Neutrophil (primary cell): ENCODE measurements at regions not wholly inside any gene's neighbourhood (a gene's known extent, or its start where the extent isn't known, plus 50 kb on each side); places are given as distances from the start of the nearest gene placed in this dataset.

Source experiments
- H3K27ac ChIP-seq: fragments of 200-600 bp; sonication (generic); 2 replicates; pipeline ENCODE4 v1.5.1; 2016; ENCODE audit warnings: mild to moderate bottlenecking, moderate library complexity
- H3K27me3 ChIP-seq: fragments of 200-600 bp; sonication (generic); 2 replicates; pipeline ENCODE4 v1.6.0; 2016; ENCODE audit warnings: mild to moderate bottlenecking
- H3K36me3 ChIP-seq: fragments of 200-600 bp; sonication (generic); 2 replicates; pipeline ENCODE4 v1.5.1; 2017
- H3K4me1 ChIP-seq, 2 experiments: fragments of 200-600 bp in 1 of 2; sonication (generic) in 1 of 2; 1 replicate in 1 of 2; 2 replicates in 1 of 2; pipeline versions ENCODE4 v1.5.1 to v1.6.1; 2013 to 2016; ENCODE audit warnings: low read depth in 1 of 2, low read length in 1 of 2, mild to moderate bottlenecking in 1 of 2, moderate library complexity in 1 of 2; ENCODE audit not compliant: control insufficient read depth in 1 of 2, insufficient read depth in 1 of 2
- H3K4me3 ChIP-seq, 2 experiments: fragments of 200-600 bp in 1 of 2; sonication (generic) in 1 of 2; 1 replicate in 1 of 2; 2 replicates in 1 of 2; pipeline ENCODE4 v1.5.1; 2013 to 2016; ENCODE audit warnings: low read depth in 1 of 2, low read length in 1 of 2, mild to moderate bottlenecking in 1 of 2, moderate library complexity in 1 of 2
- H3K9me3 ChIP-seq: fragments of 200-600 bp; sonication (generic); 2 replicates; pipeline ENCODE4 v1.5.1; 2016
- TF ChIP-seq, protein P1 (sequence below): fragments of 200-600 bp; sonication (generic); IDR thresholded peaks from 2 replicates; pipeline ENCODE4 v1.5.1; 2016; ENCODE audit warnings: antibody characterized with exemption

DNA sequence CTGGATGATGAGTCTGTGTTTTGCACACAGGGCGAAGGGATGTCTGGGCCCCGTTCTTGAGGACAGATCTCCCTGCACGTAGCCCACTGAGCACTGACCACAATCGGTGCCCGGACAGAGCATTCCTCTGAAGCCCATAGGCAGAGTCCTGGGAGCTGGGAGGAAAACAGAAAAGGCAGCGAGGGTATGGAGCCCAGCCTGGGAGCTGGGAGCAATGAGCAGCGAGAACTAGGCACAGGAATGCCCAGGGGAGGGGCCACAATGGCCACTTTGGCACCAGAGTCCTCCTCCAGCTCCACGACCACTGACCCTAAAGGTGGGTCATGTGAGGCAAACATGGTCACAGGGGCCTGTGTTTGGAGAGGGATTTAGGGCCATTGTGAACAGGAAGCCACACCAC is 333.9 kb downstream of the EIPR1 start:
- Histone ChIP-seq H3K4me3 (no peak overlapping the region), H3K27me3 (no peaks in the 10 kb centered on the region), H3K27ac (no peak overlapping the region), H3K36me3 (no peaks in the 10 kb centered on the region), H3K9me3 (no peaks in the 10 kb centered on the region), H3K4me1 (no peaks in the 10 kb centered on the region)
- TF ChIP-seq, protein P1, sequence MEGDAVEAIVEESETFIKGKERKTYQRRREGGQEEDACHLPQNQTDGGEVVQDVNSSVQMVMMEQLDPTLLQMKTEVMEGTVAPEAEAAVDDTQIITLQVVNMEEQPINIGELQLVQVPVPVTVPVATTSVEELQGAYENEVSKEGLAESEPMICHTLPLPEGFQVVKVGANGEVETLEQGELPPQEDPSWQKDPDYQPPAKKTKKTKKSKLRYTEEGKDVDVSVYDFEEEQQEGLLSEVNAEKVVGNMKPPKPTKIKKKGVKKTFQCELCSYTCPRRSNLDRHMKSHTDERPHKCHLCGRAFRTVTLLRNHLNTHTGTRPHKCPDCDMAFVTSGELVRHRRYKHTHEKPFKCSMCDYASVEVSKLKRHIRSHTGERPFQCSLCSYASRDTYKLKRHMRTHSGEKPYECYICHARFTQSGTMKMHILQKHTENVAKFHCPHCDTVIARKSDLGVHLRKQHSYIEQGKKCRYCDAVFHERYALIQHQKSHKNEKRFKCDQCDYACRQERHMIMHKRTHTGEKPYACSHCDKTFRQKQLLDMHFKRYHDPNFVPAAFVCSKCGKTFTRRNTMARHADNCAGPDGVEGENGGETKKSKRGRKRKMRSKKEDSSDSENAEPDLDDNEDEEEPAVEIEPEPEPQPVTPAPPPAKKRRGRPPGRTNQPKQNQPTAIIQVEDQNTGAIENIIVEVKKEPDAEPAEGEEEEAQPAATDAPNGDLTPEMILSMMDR = no peak

DNA sequence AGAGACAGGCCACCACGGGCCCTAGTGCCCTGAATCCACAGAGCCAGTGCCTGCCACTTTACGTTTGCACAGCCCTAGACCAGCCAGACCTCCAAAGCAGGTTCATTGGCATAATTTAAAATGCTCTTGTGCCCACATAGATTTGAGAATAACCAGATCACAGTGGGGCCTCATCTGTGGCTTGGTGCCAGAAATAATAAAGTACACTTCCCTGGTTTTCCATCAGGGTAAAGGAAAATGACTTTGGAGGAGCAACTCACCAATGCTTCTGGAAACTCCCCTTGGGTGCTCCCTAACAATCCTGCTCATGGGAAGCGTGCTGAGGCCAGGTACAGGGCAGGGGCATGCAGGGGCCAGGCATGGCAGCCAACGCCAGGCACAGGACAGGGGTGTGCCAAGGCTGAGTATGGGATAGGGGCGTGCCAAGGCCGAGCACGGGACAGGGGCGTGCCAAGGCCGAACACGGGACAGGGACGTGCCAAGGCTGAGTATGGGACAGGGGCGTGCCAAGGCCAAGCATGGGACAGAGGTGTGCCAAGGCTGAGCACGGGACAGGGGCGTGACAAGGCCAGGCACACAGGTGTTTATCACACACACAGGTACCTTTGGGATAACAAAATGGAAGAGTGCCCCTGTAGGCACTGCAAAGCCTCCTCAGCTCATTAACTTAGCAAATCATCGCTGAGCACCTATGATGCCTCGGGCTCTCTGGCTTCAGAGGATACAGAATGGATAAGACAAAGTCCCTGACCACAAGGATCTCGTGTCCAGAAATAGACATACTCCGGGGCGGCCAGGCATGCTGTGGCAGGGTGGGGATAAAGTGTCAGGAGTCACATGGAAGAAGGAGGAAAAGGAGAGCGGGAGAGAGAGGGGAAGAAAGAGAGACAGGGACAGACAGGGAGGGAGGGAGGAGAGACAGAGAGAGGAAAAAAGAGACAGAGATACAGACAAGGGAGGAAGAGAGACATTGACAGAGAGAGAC is 334.7 kb downstream of the EIPR1 start:
- H3K36me3 ChIP-seq = no peaks in the 10 kb centered on the region
- no peak overlapping the region for H3K27ac ChIP-seq
- TF ChIP-seq, protein P1 = no peak
- H3K4me3 ChIP-seq = no peak overlapping the region
- no peaks in the 10 kb centered on the region for H3K9me3 ChIP-seq
- no peaks in the 10 kb centered on the region for H3K4me1 ChIP-seq
- no peaks in the 10 kb centered on the region for H3K27me3 ChIP-seq

DNA sequence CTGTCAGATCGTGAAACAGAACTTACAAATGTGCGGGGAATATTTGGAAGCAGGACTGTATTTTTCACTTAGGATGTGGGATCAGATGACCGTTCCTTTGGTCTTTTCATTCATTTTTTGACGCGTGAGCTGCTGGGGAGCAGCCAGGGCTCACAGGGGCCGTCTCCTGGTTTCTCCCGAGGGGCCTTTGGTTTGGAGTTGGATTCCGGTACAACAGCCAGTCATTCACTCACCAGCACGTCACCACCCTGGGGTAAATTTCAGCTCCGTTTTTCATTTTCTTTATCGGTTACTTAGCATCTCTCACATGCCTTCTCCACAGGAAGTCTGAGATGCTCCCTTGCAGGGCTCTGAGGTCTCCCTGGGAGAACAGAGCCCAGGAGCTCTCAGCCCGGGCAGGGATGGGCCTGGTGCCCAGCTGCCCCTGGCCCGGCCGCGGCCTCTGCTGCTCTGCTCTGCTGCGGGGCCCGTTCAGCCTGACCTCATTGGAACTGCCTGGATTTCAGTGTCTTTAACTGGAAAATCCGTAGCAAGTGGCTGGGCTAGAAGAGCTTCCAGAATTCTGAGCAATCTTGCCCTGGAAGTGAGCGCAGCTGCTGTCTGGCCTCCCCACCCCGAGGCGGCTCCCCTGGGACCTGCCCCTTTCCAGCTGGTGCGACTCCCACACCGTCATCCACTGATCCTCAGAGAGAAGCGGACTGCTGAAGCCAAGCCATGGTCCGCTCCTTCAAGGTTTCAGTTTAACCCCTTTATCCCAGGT is 335.6 kb downstream of the EIPR1 start:
- H3K36me3 ChIP-seq = no peaks in the 10 kb centered on the region
- no peaks in the 10 kb centered on the region for H3K27me3 ChIP-seq
- H3K4me1 ChIP-seq = no peaks in the 10 kb centered on the region
- no peak overlapping the region for H3K27ac ChIP-seq
- no peaks in the 10 kb centered on the region for H3K9me3 ChIP-seq
- TF ChIP-seq, protein P1 = no peak
- H3K4me3 ChIP-seq = no peak overlapping the region

DNA sequence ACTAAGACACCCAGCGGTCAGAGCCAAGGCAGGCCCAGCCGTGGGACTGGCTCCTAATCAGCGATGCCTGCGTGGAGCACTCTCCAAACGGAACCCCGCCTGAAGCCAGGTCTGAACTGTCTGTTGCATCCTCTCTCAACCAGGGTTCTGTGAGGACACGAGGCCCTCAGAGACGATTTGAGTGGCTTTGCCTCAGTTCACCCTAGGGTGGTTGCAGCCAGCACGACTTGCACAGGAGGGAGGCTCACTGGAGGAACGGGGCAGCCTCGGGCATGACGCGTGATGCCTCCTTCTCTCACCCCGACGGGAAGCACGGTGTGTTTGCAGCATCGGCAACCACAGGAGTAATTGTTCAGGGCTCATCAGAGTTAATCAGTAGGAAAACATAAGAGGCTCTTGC is 336.4 kb downstream of the EIPR1 start:
- Histone ChIP-seq H3K27me3 (no peaks in the 10 kb centered on the region), H3K4me1 (no peaks in the 10 kb centered on the region), H3K9me3 (no peaks in the 10 kb centered on the region), H3K36me3 (no peaks in the 10 kb centered on the region), H3K27ac (no peak overlapping the region), H3K4me3 (no peak overlapping the region)
- TF ChIP-seq, protein P1 = no peak

DNA sequence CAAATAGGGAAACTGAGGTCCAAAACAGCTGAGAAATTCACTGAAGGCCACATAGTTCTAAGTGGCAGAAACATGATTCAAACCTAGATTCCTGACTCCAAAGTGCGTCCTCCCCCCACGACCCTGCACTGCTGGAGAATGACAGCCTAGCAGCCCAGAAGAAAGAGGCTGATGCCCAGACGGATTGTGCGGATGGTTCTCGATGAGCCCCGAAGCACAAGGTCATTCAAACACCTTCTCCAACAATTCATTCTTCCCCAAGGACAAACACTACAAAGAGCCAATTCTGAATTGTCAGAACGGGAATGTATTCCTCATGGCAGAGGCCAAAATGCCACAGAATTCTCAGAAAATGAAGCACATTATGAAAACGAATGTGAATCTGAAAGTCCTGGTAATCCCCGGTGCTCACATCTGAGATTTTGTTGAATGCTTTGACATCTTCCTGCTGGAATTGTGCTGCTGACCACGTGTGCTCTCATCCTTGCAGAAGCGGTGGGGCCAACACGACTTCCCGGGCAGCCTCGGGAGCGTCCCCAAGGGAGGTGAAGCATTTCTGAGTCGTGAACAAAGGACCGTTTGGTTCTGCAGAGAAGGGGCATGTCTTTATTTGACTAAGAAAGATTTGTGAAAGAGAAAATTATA is 337.0 kb downstream of the EIPR1 start:
- TF ChIP-seq, protein P1 = no peak
- Histone ChIP-seq H3K9me3 (no peaks in the 10 kb centered on the region), H3K27me3 (no peaks in the 10 kb centered on the region), H3K4me3 (no peak overlapping the region), H3K27ac (no peak overlapping the region), H3K4me1 (no peaks in the 10 kb centered on the region), H3K36me3 (no peaks in the 10 kb centered on the region)
